ENCODE measurements at regions not wholly inside any gene's neighbourhood (a gene's known extent, or its start where the extent isn't known, plus 50 kb on each side); places are given as distances from the start of the nearest gene placed in this dataset.

- peaks cover 4% of the 10 kb centered on the region; the same call in 1 of the 2 replicates for H3K9me3 Mint-ChIP-seq
- ChIA-PET CTCF (no interaction called here), POLR2A (no interaction called here)
- TF ChIP-seq TP53 (CRISPR knock-in tag; IDR thresholded peaks at IDR 0.05): no peak
- DNase-seq (ENCODE audit: low spot score) (no peak), ATAC-seq (no peak)
- H3K27ac Mint-ChIP-seq: no peak overlapping the region
- H3K36me3 Mint-ChIP-seq: peaks cover 3% of the 10 kb centered on the region; the same call in 1 of the 2 replicates
- no peak overlapping the region for H3K4me3 Mint-ChIP-seq
- H3K4me1 Mint-ChIP-seq: no peaks in the 10 kb centered on the region
- H3K27me3 Mint-ChIP-seq (ENCODE audit: low read depth): no peaks in the 10 kb centered on the region
Observed at GRCh38 chr1:222117809-222118208, 375.9 kb upstream of the DUSP10 start.

GRCh38 chr1:222114536-222115156 is 372.8 kb upstream of the DUSP10 start:
- Mint-ChIP-seq H3K27ac (no peak overlapping the region), H3K36me3 (peaks cover 6% of the 10 kb centered on the region), H3K27me3 (ENCODE audit: low read depth) (no peaks in the 10 kb centered on the region), H3K4me1 (peaks cover 5% of the 10 kb centered on the region), H3K4me3 (no peak overlapping the region), H3K9me3 (peaks cover 15% of the 10 kb centered on the region)
- POLR2A ChIA-PET: no interaction called here
- no peak for ATAC-seq
- DNase-seq (ENCODE audit: low spot score): no peak
- no peak for TF ChIP-seq NR1H2 (CRISPR knock-in tag; IDR thresholded peaks at IDR 0.05)
- TF ChIP-seq CREM (CRISPR knock-in tag; IDR thresholded peaks at IDR 0.05): no peak
- TF ChIP-seq ZNF263 (CRISPR knock-in tag; IDR thresholded peaks at IDR 0.05; ENCODE audit: low read depth): no peak
- CTCF ChIA-PET: interaction anchor here (0.9 kb wide), 1 partner anchor 10 kb away, joined by 4 read pairs; no protein-coding TSS in a partner anchor

GRCh38 chr1:222109836-222110235 is 367.9 kb upstream of the DUSP10 start:
- Mint-ChIP-seq H3K9me3 (peaks cover 15% of the 10 kb centered on the region), H3K27ac (no peak overlapping the region), H3K36me3 (peaks cover 6% of the 10 kb centered on the region), H3K27me3 (ENCODE audit: low read depth) (no peaks in the 10 kb centered on the region), H3K4me3 (no peak overlapping the region), H3K4me1 (peaks cover 23% of the 10 kb centered on the region)
- ATAC-seq: no peak
- CTCF ChIA-PET: no interaction called here
- no peak for DNase-seq (ENCODE audit: low spot score)
- no peak for TF ChIP-seq NFE2L1 (CRISPR knock-in tag; IDR thresholded peaks at IDR 0.05)
- TF ChIP-seq ELF4 (CRISPR knock-in tag; IDR thresholded peaks at IDR 0.05; ENCODE audit: low read depth): no peak
- no peak for TF ChIP-seq ZNF396 (CRISPR knock-in tag; IDR thresholded peaks at IDR 0.05; ENCODE audit: borderline replicate concordance)
- TF ChIP-seq ZBTB21 (CRISPR knock-in tag; IDR thresholded peaks at IDR 0.05; ENCODE audit: borderline replicate concordance): no peak
- no peak for TF ChIP-seq ZNF138 (CRISPR knock-in tag; conservative IDR thresholded peaks at IDR 0.05)
- no peak for TF ChIP-seq CREM (CRISPR knock-in tag; IDR thresholded peaks at IDR 0.05)
- no peak for TF ChIP-seq ERG (CRISPR knock-in tag; IDR thresholded peaks at IDR 0.05)
- no peak for TF ChIP-seq JAZF1 (CRISPR knock-in tag; IDR thresholded peaks at IDR 0.05)
- no peak for TF ChIP-seq KAT7 (CRISPR knock-in tag; IDR thresholded peaks at IDR 0.05; ENCODE audit: borderline replicate concordance)
- TF ChIP-seq ZBTB43 (CRISPR knock-in tag; IDR thresholded peaks at IDR 0.05): no peak
- POLR2A ChIA-PET: no interaction called here

- Mint-ChIP-seq H3K4me3 (no peak overlapping the region), H3K27me3 (ENCODE audit: low read depth) (no peaks in the 10 kb centered on the region)
Observed at GRCh38 chr1:222107975-222108374, 366.1 kb upstream of the DUSP10 start.

More at GRCh38 chr1:222107975-222108374, 366.1 kb upstream of the DUSP10 start:
- H3K9me3 Mint-ChIP-seq: peaks cover 13% of the 10 kb centered on the region
- ChIA-PET CTCF (interaction anchor here (1.1 to 1.4 kb wide), 2 partner anchors 12 to 16 kb away, joined by 5 to 6 read pairs; no protein-coding TSS in a partner anchor), POLR2A (no interaction called here)
- H3K4me1 Mint-ChIP-seq: peaks cover 23% of the 10 kb centered on the region
- TF ChIP-seq TP53 (CRISPR knock-in tag; IDR thresholded peaks at IDR 0.05) (no peak), ATF6 (CRISPR knock-in tag; IDR thresholded peaks at IDR 0.05) (no peak), GTF2I (CRISPR knock-in tag; conservative IDR thresholded peaks at IDR 0.05) (no peak), FOXP1 (CRISPR knock-in tag; IDR thresholded peaks at IDR 0.05; ENCODE audit: borderline replicate concordance) (no peak)
- ATAC-seq: no peak
- peaks cover 5% of the 10 kb centered on the region for H3K36me3 Mint-ChIP-seq
- H3K27ac Mint-ChIP-seq: no peak overlapping the region
- no peak for DNase-seq (ENCODE audit: low spot score)

Measured in WTC11 (cell line).